ENCODE measurements at regions not wholly inside any gene's neighbourhood (a gene's known extent, or its start where the extent isn't known, plus 50 kb on each side); places are given as distances from the start of the nearest gene placed in this dataset.

- H3K27me3 ChIP-seq (ENCODE audit: control insufficient read depth, insufficient read depth, low read length, poor library complexity, severe bottlenecking): peaks cover 32% of the 10 kb centered on the region
- H3K9me3 Mint-ChIP-seq: peaks cover 2% of the 10 kb centered on the region
- H3K27me3 Mint-ChIP-seq (ENCODE audit: insufficient read depth): peaks cover 34% of the 10 kb centered on the region
- H3K4me3 ChIP-seq (ENCODE audit: low read length): peak overlapping the region; percentile 61
- H3K4me1 Mint-ChIP-seq: peaks cover 9% of the 10 kb centered on the region
- WGBS, 2 experiments (ENCODE audit: insufficient coverage in 1 of 2, insufficient read length in 1 of 2): 26 to 31% methylated on average over 7 to 11 of the region's 11 CpGs
- no peak for TF ChIP-seq CTCF (conservative IDR thresholded peaks at IDR 0.05)
- DNase-seq: no peak
- peak overlapping the region; percentile 54 for H3K4me3 Mint-ChIP-seq
- no peak overlapping the region for H3K27ac ChIP-seq (ENCODE audit: low read depth, low read length)
- no peaks in the 10 kb centered on the region for H3K36me3 Mint-ChIP-seq (ENCODE audit: low read depth)
- no peaks in the 10 kb centered on the region for H3K4me1 ChIP-seq (ENCODE audit: control insufficient read depth, insufficient read depth, low read length)
- H3K9ac ChIP-seq (ENCODE audit: extremely low read depth, low read length, poor library complexity, severe bottlenecking): no peak overlapping the region
- H3K36me3 ChIP-seq (ENCODE audit: control insufficient read depth, insufficient read depth, low read length): no peaks in the 10 kb centered on the region
- H3K9me3 ChIP-seq (ENCODE audit: control insufficient read depth, low read length): no peaks in the 10 kb centered on the region
- no peak overlapping the region for H3K27ac Mint-ChIP-seq
These were observed 89.1 kb upstream of the ZNF184 start for GRCh38 chr6:27562027-27562410.

DNA sequence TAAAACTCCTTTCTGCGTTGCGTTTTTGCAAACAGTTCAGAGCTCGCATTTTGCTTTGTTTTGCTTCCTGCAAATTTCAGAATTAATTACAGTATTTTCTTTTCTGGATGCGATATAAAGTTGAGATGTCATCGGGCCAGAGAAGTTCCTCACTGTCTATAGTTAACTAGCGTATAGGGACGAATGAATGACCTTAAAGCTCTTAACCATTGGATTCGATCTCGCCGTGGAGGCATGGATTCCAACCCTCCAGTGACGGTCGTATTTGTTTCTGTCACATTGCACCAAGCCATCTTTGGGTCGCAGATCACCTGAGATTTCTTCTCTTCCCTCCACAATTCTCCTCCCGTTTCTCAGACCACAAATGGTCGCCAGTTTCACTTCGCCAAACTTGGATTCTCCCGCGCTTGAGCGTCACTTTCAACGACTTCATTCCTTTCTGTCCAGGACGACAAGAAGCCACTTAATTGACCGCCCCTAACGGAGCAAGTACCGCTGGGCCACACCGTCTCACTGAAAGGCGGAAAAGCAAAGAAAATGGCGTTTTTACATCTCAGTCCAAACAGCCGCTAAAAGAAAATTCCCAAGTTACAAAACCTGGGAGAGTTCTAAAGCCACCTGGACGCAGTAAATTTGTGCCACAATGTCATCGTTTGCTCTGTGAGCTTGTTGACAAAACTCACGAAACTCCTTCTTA is 85.3 kb upstream of the ZNF184 start:
- 37 to 64% methylated on average over 25 to 31 of the region's 31 CpGs for WGBS, 2 experiments (ENCODE audit: insufficient coverage in 1 of 2, insufficient read length in 1 of 2)
- no peak overlapping the region for H3K27ac Mint-ChIP-seq
- Histone ChIP-seq H3K9ac (ENCODE audit: extremely low read depth, low read length, poor library complexity, severe bottlenecking) (no peak overlapping the region), H3K4me1 (ENCODE audit: control insufficient read depth, insufficient read depth, low read length) (no peaks in the 10 kb centered on the region), H3K27ac (ENCODE audit: low read depth, low read length) (no peak overlapping the region), H3K36me3 (ENCODE audit: control insufficient read depth, insufficient read depth, low read length) (no peaks in the 10 kb centered on the region), H3K27me3 (ENCODE audit: control insufficient read depth, insufficient read depth, low read length, poor library complexity, severe bottlenecking) (peaks cover 32% of the 10 kb centered on the region), H3K9me3 (ENCODE audit: control insufficient read depth, low read length) (no peaks in the 10 kb centered on the region), H3K4me3 (ENCODE audit: low read length) (peak overlapping the region; percentile 24)
- peaks cover 2% of the 10 kb centered on the region for H3K9me3 Mint-ChIP-seq
- no peak for DNase-seq
- H3K27me3 Mint-ChIP-seq (ENCODE audit: insufficient read depth): peaks cover 42% of the 10 kb centered on the region
- TF ChIP-seq CTCF (conservative IDR thresholded peaks at IDR 0.05): no peak
- H3K36me3 Mint-ChIP-seq (ENCODE audit: low read depth): no peaks in the 10 kb centered on the region
- peak overlapping the region; percentile 43 for H3K4me3 Mint-ChIP-seq
- H3K4me1 Mint-ChIP-seq: peaks cover 23% of the 10 kb centered on the region

DNA sequence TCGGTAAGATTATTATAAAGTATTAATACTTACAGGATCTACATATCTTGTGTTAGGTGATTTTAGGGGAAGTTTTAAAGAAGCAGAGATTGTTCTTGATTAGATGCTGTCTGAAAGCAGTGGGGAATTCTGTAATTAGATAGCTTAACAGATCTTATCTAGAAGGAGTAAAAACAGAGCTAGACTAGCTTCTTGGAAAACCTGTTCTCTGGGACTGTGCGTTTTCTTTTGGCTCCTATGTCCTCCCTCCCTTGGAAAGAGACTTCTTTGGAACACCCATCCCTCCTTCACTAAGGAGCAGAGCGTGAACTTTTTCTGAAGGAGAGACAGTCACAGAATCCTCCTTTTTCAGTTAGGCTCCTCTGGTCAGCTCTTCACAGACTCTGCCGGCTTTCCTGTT is 83.5 kb upstream of the ZNF184 start:
- Mint-ChIP-seq H3K4me1 (peaks cover 27% of the 10 kb centered on the region), H3K27me3 (ENCODE audit: insufficient read depth) (peaks cover 35% of the 10 kb centered on the region), H3K4me3 (no peak overlapping the region), H3K36me3 (ENCODE audit: low read depth) (no peaks in the 10 kb centered on the region), H3K9me3 (peaks cover 2% of the 10 kb centered on the region), H3K27ac (no peak overlapping the region)
- H3K4me1 ChIP-seq (ENCODE audit: control insufficient read depth, insufficient read depth, low read length): no peaks in the 10 kb centered on the region
- 81 to 89% methylated on average over 2 to 3 of the region's 4 CpGs for WGBS, 2 experiments (ENCODE audit: insufficient coverage in 1 of 2, insufficient read length in 1 of 2)
- DNase-seq: no peak
- H3K27me3 ChIP-seq (ENCODE audit: control insufficient read depth, insufficient read depth, low read length, poor library complexity, severe bottlenecking): peaks cover 20% of the 10 kb centered on the region
- no peaks in the 10 kb centered on the region for H3K36me3 ChIP-seq (ENCODE audit: control insufficient read depth, insufficient read depth, low read length)
- H3K9ac ChIP-seq (ENCODE audit: extremely low read depth, low read length, poor library complexity, severe bottlenecking): no peak overlapping the region
- H3K27ac ChIP-seq (ENCODE audit: low read depth, low read length): no peak overlapping the region
- no peaks in the 10 kb centered on the region for H3K9me3 ChIP-seq (ENCODE audit: control insufficient read depth, low read length)
- no peak overlapping the region for H3K4me3 ChIP-seq (ENCODE audit: low read length)
- no peak for TF ChIP-seq CTCF (conservative IDR thresholded peaks at IDR 0.05)

Measured in endodermal cell (in vitro differentiated cells).